HG03097 (cell line): ENCODE measurements at regions not wholly inside any gene's neighbourhood (a gene's known extent, or its start where the extent isn't known, plus 50 kb on each side); places are given as distances from the start of the nearest gene placed in this dataset.

Experiments
- ATAC-seq: cut with Tn5 transposase; IDR thresholded peaks from one replicate; pipeline ENCODE4 v1.9.1; 2021; ENCODE audit not compliant: unreplicated experiment, low FRiP score

DNA sequence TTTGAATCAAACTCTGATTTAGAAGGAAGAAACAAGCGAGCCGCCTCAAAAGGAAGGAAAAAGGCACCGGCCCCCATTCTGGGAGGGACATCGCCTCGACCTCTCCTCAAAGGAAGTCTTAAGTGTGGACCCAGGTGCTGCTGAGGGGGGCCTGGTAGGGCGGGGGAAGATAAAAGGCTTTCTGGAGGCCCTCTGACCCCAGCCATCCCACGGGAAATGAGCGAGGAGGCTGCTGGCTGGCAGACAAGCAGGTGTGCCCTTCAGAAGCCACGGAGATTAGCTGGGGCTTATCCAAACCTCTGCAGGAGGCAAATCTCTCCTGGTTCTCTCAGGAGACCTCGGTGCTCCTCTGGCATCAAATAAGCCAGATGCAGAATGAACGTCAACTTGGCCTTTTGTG, 171.4 kb upstream of the BLID start:
- no peak for ATAC-seq

DNA sequence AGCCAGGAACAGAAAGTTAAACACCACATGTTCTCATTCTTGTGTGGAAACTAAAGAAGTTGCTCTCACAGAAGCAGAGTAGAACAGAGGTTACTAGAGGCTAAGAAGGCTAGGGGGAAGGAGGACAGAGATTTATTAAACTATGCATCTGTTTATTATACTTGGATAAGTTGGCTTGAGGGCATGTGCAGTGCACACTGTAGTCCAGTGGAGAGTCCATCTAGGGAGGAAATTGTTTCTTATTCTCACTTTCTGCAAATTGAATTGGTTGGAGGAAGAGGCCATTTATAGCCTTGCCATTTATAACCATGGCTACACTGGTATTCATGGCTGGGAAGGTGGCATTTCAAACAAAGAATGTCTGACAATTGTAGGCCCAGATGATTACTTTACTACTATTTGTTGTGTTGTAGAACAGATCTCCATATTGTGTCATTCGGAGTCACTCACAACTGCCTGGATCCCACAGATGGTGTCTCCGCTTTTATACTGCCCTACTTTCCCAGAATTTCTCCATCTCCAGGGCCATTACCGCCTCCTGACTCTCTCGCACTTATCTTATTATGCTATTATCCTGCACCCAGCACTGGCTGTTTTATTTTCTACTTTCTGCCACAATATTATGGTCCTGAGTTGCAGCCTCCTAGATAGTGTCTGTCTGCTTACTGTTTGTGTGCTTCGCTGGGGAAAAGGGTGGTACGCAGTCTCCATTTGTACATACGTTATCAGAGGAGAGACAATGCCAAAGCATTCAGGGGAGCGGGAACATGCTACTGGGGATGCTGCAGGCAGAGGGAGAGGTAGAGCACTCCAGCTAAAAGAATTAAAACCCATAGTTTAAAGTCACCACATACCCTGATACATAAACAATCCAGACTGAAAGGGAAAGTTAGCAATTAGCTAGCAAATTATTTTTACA, 169.3 kb upstream of the BLID start:
- ATAC-seq = no peak

DNA sequence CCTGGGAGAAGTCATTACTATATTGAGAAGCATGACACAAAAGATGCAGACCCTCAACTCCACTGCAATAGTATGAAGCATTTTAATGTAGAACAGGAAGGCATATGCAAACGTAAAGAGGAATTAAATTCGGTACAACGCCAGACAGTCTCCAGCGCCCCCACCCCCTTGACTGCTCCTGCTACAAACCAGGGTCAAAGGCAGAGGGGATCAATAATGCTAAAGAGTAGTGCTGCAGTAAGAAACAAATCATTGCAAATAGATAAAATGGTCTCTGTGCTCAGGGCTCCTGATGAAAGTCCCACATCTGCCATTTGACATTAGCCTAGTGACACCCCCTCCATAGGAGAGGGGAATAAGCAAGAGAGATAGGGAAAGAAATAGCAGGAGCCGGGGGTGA, 164.9 kb upstream of the BLID start:
- no peak for ATAC-seq

DNA sequence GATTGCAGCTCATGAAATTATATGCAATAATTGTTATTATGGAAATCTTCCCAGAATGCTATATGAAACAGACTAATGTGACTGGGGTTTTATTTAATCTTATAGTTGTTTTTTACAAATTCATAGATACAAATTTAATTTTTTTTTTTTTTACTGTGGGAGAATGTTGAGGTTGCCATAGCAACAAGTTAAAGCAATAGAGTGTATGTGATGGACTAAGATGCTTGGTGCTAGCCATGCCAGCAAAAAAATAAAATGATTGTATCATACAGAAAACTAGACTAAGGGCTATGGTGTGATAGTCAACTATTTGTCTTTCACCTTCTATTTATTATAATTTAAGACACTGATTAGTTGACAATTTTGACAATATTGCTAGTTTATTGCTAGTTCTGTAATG, 163.2 kb upstream of the BLID start:
- ATAC-seq = no peak

DNA sequence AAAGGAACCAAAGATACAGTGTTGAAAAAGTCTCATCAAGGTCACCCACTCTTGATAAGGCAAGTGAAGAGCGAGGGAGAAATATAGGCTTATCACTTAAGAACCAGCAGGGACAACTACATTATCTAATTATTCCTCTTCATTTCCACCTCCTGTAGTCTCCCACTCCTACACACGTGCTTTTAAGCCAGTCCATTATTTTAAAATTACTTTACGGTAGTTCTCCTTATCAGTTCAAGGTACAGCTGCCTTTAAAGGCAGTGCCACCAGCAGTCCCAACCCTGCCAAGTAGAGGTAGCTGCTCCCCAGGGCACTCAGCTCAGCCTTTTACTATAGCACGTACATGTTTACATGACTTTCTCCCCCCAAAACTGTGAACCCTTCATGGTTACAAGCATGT, 161.5 kb upstream of the BLID start:
- no peak for ATAC-seq

DNA sequence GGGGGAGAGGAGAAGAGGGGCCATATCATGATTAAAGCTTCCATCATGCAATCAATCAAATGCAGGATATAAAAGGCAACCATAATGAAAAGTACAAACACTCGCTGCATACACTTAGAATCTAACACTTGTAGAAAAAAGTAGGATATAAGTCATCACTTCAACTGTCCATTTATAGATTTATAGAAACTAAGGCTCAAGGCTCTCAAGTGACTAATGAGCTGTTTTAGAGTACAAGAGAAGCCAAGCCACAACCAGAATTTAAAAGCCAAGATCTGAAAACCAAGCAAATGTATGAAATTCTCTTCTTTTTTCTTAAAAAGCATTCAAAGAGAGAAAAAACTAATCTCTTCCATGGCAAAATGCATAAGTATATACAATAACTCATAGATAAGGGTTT, 160.2 kb upstream of the BLID start:
- no peak for ATAC-seq

DNA sequence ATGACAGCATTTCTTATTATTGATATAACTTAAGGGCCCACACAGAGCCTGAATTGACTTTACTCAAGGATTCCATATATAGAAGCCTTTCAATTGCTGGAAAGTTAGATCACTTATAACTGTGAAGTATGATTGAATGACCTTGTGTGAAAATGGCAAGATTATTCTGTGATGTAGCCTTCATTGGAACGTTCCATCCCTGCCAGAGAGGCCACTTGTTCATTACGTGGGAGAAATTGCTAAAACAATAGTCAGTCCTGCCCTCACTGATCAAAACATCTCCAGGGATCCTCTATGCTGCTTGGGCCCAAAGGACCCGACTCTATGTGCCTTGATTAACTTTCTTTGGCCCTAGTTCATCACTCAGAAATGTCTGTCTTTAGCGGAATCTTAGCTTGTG, 159.5 kb upstream of the BLID start:
- ATAC-seq = no peak

DNA sequence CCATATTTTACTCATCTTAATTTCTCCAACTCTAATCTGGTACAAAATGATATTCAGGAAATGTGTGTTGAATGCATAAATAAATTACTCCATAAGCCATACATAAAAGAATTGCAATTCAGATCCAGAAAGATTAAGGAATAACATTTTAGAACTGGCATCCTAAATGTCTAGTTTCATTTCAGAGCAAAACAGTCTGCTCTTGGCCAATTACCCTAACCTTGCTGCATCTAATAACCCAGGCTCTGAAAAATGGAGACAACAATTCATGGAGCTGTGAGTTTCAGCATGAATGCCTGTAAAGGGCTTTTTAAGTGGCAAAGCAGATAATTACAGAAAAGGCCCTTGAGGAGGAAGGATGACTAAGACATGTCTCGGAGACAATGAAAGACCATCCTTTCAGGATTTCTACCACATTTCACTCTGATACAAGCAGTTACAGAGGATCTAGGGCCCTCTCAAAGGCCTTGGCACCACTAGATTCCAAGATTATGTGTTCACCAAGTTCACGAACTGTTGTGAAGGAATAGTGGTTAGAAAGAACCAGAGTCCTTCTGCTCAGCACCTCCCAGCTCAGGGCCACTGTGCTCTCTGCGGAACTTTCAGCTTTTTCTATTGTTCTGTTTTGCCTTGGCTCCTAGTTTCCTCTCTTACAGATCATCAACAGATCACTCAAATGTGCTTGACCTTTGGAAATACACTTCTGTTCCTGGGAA, 157.6 kb upstream of the BLID start:
- ATAC-seq = no peak

DNA sequence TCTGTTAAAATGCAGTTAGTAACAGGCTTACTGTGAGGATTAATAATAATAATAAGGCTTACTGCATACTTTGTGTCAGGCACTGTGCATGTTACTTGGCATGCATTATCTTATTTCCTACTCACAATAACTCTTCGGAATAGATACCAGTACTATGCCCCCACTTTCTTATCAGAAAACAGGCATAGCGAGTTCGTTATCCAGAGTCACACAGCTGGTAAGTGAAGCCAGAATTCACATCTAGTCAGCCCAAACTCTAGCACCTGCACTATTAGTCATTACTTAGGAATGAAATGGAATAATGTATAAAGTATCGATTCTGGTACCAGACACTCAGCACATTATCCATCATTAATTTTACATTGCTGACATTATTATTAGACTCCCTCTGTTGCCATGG, 155.7 kb upstream of the BLID start:
- no peak for ATAC-seq

DNA sequence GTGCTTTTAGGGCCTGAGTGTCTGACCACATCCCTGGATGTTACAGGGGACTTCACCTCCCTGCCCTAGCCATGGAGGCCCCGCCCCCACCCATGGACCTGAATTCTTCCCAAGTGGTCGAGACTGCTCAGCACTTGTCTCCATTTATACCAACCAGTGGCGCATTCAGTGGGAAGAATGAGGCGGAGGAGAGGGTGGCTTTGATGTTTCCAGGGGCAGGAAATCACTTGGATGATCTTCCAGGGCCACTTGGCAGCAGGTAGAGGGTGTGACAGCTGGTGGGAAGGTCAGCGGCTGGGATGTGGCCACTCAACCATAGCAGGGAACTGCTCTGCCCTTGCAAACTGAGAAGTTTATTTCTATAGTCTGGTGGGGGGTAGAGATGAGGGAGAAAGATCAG, 155.1 kb upstream of the BLID start:
- ATAC-seq = no peak

DNA sequence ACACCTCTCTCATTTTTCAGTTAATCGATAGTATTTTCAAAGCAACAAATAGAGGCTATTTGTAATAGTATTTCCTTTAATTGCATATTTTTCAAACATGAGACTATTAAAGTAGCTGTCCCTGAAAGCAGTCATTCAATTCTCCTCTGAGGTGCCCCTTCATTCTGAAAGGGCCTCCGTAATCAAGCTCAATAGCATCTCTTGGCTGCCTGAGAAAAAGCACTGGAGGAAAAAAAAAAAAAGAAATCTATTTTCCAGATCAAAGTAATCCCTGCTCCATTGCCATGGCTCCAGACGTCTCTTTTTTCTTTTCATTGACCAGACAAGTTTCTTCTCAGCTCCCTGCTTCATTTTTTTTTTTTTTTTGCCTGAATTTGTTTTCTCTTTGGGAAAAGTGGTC, 154.5 kb upstream of the BLID start:
- no peak for ATAC-seq

DNA sequence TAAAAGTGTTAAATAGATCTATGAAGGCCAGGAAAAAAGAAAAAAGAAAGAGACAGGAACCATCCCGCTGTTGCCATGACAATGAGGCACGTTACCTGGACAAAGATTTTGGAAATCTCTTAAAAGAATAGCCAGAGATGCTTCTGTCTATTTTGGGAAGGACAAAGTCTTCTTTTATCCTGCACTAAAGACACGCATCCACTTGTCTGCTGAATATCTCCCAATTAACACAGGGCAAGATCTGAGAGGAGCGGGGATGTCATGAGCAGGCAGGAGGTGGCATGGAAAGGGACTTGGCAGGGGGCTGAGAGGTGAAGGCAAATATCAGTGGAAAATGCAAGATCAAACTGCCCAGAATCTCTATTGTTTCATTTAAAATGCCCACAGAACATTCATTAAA, 153.8 kb upstream of the BLID start:
- ATAC-seq = no peak

DNA sequence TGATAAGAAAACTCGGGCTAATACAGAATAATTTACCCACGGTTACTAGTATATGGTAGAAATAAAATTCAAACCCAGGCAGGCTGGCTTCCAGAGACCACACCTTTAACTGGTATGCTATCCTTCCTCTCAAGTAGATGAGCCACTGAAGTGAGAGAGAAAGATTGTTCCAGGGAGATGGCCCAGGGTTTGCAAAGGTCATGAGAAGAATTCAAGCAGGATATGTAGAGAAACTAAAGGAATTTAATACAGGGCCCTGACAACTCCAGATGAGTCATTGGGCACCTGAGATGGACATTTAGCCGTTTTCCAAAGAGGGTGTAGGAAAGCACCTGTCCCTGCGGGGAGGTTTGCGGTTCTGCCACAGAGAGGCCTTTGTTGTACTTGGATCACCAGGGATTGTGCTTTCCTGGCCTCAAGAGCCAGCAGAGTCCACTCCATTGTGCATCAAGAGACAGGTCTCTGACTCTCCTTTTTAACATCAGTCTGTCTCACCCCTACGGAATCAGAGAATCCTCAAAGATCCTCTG, 152.7 kb upstream of the BLID start:
- no peak for ATAC-seq

DNA sequence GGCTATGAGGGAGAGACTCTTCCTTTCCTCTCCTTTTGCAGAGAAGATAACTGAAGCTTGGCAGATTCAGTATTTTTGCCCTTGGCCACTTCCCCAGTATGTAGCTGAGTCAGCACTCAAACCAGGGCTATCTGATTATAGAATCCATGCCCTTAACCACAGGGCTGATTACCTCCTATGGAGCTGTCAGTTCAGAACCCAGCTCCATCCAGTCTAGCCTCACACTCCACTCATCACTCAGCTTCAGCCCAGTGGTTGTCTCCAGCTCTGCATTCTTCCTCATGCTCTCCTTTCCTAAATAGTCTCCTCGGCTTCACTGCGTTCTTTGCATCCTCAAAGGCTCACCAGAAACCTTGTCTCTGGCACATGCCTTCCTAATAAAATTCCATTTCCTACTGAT, 151.6 kb upstream of the BLID start:
- ATAC-seq = no peak

DNA sequence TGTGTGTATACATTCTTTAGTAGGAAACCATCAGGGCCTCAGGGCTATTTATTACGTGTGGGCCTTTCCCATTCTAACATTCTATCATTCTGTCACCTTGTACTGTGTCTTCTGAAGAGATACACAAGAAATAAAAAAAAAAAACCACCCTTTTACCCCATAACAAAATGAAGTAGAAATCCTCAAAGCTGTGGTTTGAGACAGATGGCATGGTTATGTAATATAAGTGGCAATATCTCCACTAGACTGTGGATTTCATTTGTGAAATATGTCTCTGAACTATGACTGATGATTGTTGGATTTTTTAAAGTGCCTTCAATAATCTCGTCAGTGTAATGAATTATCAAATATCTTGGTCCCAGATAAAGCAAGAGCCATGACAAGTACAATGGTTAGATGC, 150.0 kb upstream of the BLID start:
- ATAC-seq = no peak

DNA sequence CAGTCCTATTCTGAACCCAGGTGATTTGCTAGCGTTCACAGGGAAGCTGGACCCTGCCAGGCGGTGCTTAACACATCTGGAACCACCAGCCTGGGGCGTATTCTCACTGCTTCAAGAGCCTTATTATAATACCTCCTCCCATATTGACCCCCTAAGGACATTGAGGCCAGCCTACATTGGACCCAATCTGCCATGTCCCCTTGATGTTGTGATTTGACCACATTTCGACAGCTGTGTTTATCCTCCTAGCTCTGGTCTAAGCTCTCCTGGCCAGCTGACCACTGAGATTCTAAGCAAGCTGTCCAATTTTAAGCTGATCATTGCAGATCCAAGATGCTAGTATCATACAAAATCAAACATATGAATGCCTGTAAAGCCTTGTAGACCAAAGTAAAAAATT, 148.1 kb upstream of the BLID start:
- no peak for ATAC-seq

DNA sequence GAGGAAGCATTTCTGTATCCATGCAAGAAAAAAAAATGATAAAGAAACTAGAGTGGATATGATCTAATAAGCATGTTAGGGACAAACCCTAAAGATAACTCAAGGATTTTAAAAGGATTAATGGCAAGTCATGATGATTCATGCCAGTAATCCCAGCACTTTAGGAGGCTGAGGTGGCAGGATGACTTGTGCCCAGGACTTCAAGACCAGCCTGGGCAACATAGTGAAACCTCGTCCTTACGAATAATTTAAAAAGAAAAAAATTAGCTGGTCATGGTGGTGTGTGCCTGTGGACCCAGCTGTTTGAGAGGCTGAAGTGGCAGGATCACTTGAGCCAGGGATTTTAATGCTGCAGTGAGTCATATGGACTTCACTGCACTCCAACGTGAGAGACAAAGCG, 145.5 kb upstream of the BLID start:
- no peak for ATAC-seq

DNA sequence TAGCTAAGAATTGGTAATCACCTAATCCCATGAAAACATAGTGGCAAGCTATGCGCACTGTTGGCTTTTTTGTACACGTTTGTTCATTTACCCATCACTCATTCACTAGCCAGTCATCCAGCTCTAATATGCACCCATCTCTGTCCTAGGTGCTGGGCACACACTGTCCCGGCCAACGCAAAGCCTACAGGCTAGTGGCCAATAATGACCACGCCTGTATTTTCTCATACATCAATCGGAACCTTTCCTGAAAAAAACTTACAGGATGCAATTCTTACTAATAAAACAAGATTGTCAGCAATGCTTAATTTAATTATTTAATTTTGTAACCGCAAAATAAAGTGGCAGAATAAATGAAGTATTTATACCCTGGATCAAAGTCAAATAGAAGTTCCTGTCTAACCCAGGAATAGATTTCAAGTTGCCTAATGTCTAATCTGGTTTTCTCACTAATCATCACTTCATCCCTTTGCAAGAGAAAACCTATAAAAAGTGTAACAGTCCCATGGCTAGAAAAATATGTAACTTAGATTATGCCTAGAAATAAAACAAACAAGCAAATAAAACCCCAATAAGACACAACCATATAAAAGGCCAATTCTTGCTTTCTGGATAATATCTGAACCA, 143.3 kb upstream of the BLID start:
- no peak for ATAC-seq

DNA sequence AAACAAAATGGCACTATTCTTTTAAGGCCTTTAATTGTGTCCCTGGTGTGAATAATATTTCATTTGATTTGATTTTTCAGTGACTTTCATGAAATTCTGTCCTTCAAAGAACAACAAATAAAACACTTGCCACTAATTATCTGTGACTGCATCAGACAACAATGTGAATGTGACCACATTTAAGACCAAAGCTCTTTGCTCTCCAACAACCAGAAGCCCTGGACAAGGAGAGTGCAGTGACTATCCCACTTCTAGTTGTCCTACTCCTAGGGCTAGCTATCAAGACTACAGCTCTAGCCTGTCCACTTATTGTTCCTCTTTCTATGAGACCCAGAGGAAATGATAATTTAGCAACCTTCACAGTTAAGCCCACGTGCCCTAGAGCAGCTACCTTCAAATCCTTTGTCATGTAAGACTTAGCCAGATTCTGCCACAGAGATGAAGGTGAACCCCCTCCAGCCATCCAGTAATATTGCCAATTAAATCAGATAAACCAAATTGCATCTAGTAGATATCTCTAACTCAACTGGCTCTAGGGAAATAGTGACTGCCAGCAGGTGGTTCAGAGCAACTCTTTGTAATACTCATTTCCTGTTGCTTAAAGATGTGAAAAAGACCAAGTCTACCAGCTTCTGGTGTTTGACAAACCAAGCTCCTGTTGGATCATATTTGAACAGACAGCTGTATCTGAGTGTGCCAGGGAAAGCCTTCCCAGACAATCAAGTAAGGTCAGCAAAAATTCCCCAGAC, 142.6 kb upstream of the BLID start:
- ATAC-seq = no peak

DNA sequence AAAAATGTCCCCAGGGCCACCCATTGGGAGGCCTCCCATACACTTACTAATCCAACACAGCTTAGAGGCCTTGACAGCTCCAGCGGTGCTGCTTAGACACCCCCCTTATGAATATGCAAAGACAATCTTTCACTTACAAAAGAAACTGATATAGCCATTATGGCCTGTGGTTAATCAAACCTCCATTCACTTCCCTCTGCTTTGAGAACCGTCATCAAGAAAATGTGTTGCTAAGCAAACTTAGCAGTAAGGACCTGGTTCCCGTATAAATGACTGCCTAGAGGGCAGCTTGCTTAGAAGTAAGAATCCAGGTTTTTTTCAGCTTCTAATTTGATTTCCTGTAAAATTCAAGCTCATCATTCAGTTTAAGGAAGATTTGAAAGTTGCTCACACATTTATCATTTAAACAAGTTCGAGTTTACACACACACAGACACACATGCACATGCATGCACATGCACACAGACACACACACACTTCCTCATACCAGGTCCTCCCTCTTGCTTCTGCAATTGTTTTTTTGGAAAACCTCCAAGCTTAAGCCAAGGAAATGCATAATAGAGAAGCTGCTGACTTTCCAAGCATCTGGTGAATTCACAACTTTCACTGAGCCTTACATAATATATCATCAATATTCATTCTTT, 137.7 kb upstream of the BLID start:
- no peak for ATAC-seq
